ENCODE measurements at regions not wholly inside any gene's neighbourhood (a gene's known extent, or its start where the extent isn't known, plus 50 kb on each side); places are given as distances from the start of the nearest gene placed in this dataset.

- no peaks in the 10 kb centered on the region for H3K27me3 ChIP-seq
- H3K27ac ChIP-seq = no peak overlapping the region
- 93% methylated on average over 1 of the region's 1 CpG for WGBS, 2 donors
- H3K4me1 ChIP-seq = no peaks in the 10 kb centered on the region
- H3K9me3 ChIP-seq = peaks cover 0 to 6% (median 1%) of the 10 kb centered on the region in 4 donors
- intact Hi-C loops (cut with DNase I) = no loop called here
- DNase-seq = no peak
- no peak for TF ChIP-seq EP300 (IDR thresholded peaks at IDR 0.05)
- no peak for TF ChIP-seq POLR2A (IDR thresholded peaks at IDR 0.05)
- no peak for TF ChIP-seq CTCF (IDR thresholded peaks at IDR 0.05)
- no peak for TF ChIP-seq POLR2AphosphoS5 (IDR thresholded peaks at IDR 0.05)
- H3K36me3 ChIP-seq = no peaks in the 10 kb centered on the region
- H3K4me3 ChIP-seq = no peak overlapping the region
These were observed 1471.1 kb downstream of the TBC1D22A start for GRCh38 chr22:48233586-48233985.

- DNase-seq = no peak
- Histone ChIP-seq H3K9me3 (peaks cover 0 to 5% (median 0%) of the 10 kb centered on the region in 4 donors), H3K4me3 (no peak overlapping the region), H3K27me3 (no peaks in the 10 kb centered on the region), H3K27ac (no peak overlapping the region), H3K36me3 (no peaks in the 10 kb centered on the region), H3K4me1 (no peaks in the 10 kb centered on the region)
- TF ChIP-seq EP300 (IDR thresholded peaks at IDR 0.05) = no peak
- no peak for TF ChIP-seq CTCF (IDR thresholded peaks at IDR 0.05)
- no peak for TF ChIP-seq POLR2AphosphoS5 (IDR thresholded peaks at IDR 0.05)
- TF ChIP-seq POLR2A (IDR thresholded peaks at IDR 0.05) = no peak
- intact Hi-C loops (cut with DNase I) = no loop called here
- 96 to 98% methylated on average over 5 of the region's 5 CpGs for WGBS, 2 donors
These were observed 1466.0 kb downstream of the TBC1D22A start for GRCh38 chr22:48228468-48228867.

GRCh38 chr22:48227341-48228018 lies 1465.0 kb downstream of the TBC1D22A start:
- Histone ChIP-seq H3K27me3 (no peaks in the 10 kb centered on the region), H3K9me3 (no peaks in the 10 kb centered on the region), H3K36me3 (no peaks in the 10 kb centered on the region), H3K27ac (no peak overlapping the region), H3K4me1 (no peaks in the 10 kb centered on the region), H3K4me3 (no peak overlapping the region)
- WGBS, 2 donors = 90 to 92% methylated on average over 4 of the region's 4 CpGs
- intact Hi-C loops (cut with DNase I) = no loop called here
- TF ChIP-seq POLR2AphosphoS5 (IDR thresholded peaks at IDR 0.05) (no peak), EP300 (IDR thresholded peaks at IDR 0.05) (no peak), POLR2A (IDR thresholded peaks at IDR 0.05) (no peak), CTCF (IDR thresholded peaks at IDR 0.05) (no peak)
- no peak for DNase-seq

- WGBS, 2 donors = 84 to 86% methylated on average over 23 of the region's 23 CpGs
- Histone ChIP-seq H3K9me3 (no peaks in the 10 kb centered on the region), H3K27ac (no peak overlapping the region), H3K27me3 (no peaks in the 10 kb centered on the region), H3K4me1 (no peaks in the 10 kb centered on the region), H3K4me3 (no peak overlapping the region), H3K36me3 (no peaks in the 10 kb centered on the region)
- intact Hi-C loops (cut with DNase I) = no loop called here
- no peak for DNase-seq
- TF ChIP-seq POLR2A (IDR thresholded peaks at IDR 0.05) = no peak
These were observed 1463.9 kb downstream of the TBC1D22A start for GRCh38 chr22:48226026-48227013.

- Histone ChIP-seq H3K36me3 (no peaks in the 10 kb centered on the region), H3K4me3 (no peak overlapping the region), H3K9me3 (no peaks in the 10 kb centered on the region), H3K27ac (no peak overlapping the region), H3K4me1 (no peaks in the 10 kb centered on the region), H3K27me3 (no peaks in the 10 kb centered on the region)
- no peak for DNase-seq
- intact Hi-C loops (cut with DNase I) = no loop called here
- WGBS, 2 donors = 67 to 73% methylated on average over 5 of the region's 5 CpGs
- TF ChIP-seq POLR2A (IDR thresholded peaks at IDR 0.05) (no peak), EP300 (IDR thresholded peaks at IDR 0.05) (no peak), POLR2AphosphoS5 (IDR thresholded peaks at IDR 0.05) (no peak), CTCF (IDR thresholded peaks at IDR 0.05) (no peak)
These were observed 1461.9 kb downstream of the TBC1D22A start for GRCh38 chr22:48224332-48224731.
